Ishikawa (cell line): ENCODE measurements at regions not wholly inside any gene's neighbourhood (a gene's known extent, or its start where the extent isn't known, plus 50 kb on each side); places are given as distances from the start of the nearest gene placed in this dataset.

Experiments
- EP300 ChIP-seq: IDR thresholded peaks from 2 replicates; pipeline ENCODE4 v1.6.1; 2012; ENCODE audit warnings: borderline replicate concordance
- FOXM1 ChIP-seq: IDR thresholded peaks from 2 replicates; pipeline ENCODE4 v1.6.1; 2012; ENCODE audit warnings: low read depth, borderline replicate concordance
- RAD21 ChIP-seq: IDR thresholded peaks from 2 replicates; pipeline ENCODE4 v1.6.1; 2012; ENCODE audit warnings: low read depth
- TCF12 ChIP-seq: IDR thresholded peaks from 2 replicates; pipeline ENCODE4 v1.6.1; 2012; ENCODE audit warnings: low read depth
- YY1 ChIP-seq: IDR thresholded peaks from 2 replicates; pipeline ENCODE4 v1.6.1; 2012; ENCODE audit warnings: low read depth
- TF ChIP-seq, protein P1 (sequence below): IDR thresholded peaks from 2 replicates; pipeline ENCODE4 v1.6.1; 2012; ENCODE audit warnings: low read depth, mild to moderate bottlenecking
- TF ChIP-seq, protein P2 (sequence below): IDR thresholded peaks from 2 replicates; pipeline ENCODE4 v1.6.1; 2012

DNA sequence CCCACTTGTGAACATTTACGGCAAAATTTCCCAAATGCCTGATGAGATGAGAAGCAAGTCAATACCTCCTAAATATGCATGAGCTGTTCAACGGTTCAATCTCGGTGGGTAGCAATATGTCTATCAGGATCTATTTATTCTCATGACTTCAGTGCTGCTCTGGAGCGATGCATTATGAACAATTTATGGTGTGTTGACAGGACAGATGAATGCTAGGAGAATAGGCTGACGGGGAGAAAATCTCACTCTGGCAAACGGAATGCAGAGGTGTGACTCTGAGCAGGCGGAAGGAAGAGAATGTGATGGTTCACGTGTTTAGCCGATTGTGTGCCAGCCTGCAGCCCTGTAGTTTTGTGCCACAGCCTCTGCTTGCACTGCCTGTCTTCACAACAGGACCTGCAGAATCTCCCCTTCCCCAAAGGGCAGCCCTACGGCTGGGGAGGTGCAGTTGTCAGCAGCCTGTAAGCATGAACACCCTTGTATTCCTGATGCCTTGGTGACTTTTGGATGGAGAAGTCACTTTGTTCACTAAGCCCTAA is 345.2 kb downstream of the PHKB start:
- TF ChIP-seq YY1 (no peak), TCF12 (no peak), EP300 (no peak), RAD21 (no peak), FOXM1 (no peak)
- TF ChIP-seq, protein P1, sequence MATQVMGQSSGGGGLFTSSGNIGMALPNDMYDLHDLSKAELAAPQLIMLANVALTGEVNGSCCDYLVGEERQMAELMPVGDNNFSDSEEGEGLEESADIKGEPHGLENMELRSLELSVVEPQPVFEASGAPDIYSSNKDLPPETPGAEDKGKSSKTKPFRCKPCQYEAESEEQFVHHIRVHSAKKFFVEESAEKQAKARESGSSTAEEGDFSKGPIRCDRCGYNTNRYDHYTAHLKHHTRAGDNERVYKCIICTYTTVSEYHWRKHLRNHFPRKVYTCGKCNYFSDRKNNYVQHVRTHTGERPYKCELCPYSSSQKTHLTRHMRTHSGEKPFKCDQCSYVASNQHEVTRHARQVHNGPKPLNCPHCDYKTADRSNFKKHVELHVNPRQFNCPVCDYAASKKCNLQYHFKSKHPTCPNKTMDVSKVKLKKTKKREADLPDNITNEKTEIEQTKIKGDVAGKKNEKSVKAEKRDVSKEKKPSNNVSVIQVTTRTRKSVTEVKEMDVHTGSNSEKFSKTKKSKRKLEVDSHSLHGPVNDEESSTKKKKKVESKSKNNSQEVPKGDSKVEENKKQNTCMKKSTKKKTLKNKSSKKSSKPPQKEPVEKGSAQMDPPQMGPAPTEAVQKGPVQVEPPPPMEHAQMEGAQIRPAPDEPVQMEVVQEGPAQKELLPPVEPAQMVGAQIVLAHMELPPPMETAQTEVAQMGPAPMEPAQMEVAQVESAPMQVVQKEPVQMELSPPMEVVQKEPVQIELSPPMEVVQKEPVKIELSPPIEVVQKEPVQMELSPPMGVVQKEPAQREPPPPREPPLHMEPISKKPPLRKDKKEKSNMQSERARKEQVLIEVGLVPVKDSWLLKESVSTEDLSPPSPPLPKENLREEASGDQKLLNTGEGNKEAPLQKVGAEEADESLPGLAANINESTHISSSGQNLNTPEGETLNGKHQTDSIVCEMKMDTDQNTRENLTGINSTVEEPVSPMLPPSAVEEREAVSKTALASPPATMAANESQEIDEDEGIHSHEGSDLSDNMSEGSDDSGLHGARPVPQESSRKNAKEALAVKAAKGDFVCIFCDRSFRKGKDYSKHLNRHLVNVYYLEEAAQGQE: no peak
- TF ChIP-seq, protein P2, sequence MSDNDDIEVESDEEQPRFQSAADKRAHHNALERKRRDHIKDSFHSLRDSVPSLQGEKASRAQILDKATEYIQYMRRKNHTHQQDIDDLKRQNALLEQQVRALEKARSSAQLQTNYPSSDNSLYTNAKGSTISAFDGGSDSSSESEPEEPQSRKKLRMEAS: no peak
